Activated CD4-positive, CD25-positive, alpha-beta regulatory T cell treated with anti-CD3 and anti-CD28 coated beads, Interleukin-2, amount 50 U/mL, for 24 hours (primary cell): ENCODE measurements at regions not wholly inside any gene's neighbourhood (a gene's known extent, or its start where the extent isn't known, plus 50 kb on each side); places are given as distances from the start of the nearest gene placed in this dataset.

Experiments
- ATAC-seq, 2 donors: fragments of 150-1000 bp; cut with Tn5 transposase; one replicate each; pipeline ENCODE4 v1.10.0; 2021; ENCODE audit warnings: mild to moderate bottlenecking in 1 of 2, moderate library complexity in 1 of 2

DNA sequence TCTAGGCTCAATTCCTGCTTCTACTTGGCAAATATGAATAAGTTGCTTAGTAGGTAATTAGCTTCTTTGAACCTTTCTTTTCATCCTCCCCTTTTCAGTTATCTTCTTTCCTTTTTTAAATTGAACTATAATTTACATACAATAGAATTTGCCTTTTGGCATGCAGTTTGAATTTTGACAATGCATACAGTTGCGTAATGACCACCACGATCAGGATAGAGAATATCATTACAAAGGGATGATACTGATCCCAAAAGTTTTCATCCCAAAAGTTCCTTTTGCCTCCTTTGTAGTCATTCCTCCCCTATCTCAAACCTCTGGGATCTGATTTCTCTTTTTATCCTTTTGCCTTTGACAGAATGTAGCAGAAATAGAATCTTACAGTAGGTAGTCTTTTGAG is 164.4 kb downstream of the NOC3L start:
- ATAC-seq, result no peak

DNA sequence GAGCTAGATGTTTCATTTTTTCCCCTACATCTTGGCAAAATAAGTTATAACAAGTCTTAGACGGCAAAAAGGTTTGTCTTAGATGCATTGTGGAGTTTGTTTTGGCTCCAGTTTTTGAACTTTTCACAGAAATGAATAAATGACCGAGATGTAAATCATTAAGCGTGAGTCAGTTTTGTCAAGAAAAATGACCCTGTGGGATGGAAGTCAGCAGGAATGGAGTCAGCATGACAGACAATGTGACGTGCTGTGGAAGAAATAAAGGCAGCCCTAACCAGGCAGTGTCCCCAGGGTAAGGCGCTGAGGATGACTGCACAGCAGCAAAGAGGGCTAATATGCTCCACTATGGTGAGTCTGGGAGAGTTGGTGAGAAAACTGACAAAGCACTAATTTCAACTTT is 163.2 kb downstream of the NOC3L start:
- ATAC-seq, result no peak

DNA sequence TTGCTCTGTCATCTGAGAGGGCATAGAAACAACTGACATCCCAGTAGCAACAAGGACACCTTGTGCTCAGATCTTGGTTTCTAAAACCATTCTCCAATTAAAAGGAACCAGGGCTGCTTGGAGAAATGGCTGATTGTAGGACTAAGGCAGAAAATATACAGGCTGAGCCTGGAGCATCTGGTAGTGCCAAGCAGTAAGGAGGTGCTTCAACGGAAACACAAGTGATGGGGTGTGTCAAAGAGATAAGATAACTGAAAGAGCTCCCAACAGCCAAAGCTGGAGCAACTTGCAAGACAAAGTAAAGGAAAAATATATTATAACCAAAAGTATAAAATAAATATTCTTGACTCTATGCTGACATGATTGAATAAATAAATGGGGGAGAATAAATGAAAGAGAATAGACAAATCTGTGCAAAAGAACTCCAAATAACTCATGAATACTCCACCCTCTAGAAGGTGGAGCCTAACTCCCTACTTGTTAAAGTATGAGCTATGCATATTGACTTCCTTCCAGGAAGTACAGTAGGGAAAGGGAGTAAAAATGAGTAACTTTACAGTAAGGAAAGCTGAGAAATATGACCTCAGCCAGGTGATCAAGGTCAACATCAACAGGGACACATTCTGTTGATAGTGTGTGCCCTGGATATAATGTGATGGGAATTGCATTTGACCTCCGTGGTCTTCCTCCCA is 162.4 kb downstream of the NOC3L start:
- no peak for ATAC-seq

DNA sequence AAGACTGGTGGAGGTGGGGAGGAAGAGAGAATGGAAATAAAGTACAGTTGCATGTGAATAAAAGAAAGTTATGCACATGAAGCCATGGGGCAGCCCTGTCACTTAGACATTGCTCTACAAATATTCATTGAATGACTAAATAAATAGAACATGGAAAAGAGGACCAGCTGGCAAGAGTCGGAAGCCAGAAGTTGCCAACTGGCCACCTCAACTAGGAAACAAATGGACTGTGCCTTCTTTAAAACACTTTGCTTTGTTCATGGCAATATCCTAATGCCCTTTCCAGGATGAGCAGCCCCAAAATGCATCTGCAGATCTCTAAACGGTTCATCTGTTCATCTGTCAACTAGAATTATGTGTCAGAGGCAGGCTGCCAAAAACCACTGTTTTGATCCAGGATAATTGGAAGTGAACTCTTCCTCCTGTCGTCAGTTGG is 157.3 kb downstream of the NOC3L start:
- no peak for ATAC-seq

DNA sequence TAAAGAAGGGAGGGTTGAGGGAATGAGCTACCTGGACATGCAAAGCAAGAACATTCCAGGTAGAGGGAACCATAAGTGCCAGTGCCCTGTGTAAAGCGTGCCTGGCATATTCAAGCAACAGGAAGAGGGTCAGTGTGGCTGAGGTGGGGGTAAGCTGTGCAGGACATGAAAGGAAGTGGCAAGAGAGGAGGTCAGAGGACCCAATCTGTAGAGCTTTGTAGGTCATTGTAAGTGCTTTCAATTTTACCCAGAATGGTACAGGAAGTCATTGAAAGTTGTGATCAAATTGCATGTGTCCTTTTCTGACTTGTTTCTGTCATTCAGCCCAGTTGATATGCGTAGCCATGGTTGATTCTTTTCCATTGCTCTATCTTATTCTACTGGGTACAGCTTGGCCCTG is 156.6 kb downstream of the NOC3L start:
- no peak for ATAC-seq

DNA sequence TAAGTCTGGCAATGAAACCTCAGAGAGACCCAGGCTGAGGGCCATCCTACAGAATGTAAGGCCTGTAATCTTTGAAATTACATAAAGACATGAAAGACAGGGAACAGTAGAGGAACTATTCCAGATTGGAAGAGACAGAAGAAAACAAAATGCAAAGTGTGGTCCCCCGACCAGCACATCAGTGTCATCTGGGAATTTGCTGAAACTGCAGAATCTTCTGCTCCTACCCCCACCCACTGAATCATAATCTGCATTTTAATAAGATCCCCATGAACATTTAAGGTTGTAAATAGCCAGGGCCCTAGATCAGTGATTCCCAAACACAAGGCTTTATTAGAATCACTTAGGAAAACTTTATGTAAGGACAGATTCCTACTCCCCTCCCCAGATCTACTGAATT is 154.4 kb downstream of the NOC3L start:
- ATAC-seq, result no peak

DNA sequence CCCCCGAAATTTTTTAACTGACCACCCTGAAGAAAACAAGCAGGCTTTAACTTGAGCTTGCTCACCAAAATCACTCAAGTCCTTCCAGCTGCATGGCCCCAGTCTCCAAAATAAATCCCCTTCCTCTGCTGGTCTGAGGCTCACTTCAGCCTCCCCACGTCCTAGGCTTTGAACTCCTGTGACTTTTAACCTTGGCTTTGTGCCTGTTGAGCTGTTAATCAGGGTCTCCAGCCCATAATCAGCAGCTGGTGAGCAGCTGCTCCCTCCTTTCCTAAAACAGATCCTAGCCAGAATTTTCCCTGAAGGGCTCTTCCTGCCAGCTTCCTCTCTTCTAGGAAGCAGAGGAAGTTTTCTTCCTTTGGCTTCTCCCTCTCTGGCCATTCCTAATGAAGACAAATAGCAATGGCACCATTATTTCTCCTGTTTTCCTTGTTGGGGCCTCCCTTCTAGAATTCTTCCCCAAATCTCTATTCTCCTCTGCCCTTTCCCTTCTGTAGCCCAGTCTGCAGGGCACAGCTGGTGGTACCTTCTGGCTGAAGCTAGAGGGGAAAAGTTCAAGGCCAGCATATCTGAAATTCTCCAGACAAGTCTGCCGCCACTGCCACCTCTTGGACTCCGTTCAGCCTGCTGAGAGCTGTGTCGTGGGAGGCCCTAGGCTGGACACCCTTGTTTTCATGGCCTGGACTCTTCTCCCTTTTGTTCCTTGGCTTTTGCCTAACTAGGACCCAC is 152.1 kb downstream of the NOC3L start:
- ATAC-seq, result no peak

DNA sequence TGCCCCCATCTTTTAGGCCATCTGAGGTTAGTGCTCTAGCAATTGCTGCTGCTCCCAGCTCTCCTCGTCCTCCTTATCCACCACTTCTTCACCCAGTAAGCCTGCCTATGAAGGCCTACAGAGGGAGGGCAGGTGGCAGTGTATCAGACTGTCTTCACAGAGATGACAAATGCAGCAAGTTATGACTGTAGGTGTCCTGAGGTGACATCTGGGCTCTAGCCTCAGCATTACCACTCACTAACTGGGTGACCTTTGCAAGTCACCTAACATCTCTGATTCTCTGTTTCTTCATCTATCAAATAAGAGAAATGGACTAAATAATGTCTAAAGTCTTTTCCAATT is 151.6 kb downstream of the NOC3L start:
- no peak for ATAC-seq

DNA sequence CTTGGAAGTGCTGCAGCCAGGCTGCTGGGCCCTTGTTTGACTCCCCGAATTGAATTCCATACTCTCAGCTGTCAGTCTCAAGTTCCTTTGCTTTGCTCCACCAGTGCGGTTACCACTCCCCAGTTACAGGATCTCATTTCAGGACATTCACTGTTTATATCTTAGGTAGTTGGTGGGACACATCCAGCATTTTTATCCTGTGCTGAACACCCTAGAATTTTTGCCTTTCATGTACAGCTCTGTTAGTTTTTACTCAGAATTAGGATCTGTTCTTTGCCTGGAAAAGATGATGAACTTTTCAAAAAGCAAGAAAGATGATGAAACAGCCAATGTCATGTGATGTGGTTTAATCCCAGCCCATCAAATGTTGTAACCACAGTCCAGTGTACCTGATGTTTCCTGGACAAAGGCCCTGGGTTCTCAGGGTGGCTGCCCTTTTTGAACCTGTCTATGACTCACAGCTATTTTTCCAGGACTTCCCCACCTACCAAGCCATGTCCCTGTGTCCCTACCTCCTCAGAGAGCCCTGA is 149.7 kb downstream of the NOC3L start:
- ATAC-seq, result no peak

DNA sequence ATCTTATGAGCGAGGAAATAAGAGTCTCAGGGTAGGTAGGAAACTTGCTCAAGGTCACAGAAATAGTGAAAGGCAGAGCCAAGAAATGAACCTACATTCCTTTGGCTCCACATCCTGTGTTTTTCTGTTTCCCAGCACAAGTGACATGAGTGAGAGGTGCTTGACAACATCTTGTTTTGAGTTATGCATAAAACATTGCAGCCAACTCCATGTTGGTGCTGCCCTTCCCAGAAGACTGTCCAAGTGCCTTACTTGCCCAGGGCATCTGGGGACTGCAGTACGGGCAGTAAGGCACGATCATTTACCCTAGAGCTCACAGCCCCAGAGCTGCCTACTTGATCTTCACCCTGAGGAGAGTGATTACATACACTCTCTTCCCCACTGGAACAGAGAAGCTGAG is 148.8 kb downstream of the NOC3L start:
- ATAC-seq, result no peak

DNA sequence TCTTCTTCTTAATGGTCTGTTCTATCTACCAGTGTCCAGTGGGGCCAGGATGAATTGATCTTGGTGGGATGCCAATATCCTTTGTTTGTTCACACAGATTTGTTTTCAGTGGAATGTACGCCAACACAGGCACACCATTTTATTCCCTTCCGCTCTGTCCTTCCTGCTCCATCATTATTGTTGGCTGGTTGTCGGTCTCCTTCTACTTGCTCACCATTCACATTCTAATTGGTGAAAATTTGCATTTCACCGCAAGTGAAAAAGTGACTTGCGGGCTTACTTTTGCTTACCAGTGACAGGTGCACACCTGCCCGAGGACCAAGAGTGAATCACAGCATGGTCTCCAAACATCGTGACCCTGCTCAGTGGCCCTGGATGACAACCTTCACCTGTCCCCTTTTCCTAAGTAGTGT is 148.3 kb downstream of the NOC3L start:
- no peak for ATAC-seq

DNA sequence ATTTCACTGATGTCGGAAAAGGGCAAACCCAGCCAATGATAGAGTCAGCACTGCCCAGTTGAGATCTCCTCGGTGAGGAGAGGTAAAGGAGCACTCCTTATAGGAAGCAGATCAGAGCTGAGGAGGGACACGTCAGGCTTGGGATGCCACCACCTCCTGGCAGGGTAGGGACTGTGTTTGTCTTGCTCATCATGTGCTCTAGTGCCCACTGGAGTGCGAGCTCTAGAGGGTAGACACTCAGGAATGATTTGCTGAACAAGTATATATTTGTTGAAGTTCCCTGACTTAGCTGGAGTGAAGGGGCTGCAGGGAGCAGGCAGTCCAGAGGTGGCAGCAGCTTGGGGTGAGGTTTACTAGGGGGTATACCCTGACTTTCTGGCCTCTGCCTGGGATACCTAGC is 146.5 kb downstream of the NOC3L start:
- ATAC-seq, result no peak

DNA sequence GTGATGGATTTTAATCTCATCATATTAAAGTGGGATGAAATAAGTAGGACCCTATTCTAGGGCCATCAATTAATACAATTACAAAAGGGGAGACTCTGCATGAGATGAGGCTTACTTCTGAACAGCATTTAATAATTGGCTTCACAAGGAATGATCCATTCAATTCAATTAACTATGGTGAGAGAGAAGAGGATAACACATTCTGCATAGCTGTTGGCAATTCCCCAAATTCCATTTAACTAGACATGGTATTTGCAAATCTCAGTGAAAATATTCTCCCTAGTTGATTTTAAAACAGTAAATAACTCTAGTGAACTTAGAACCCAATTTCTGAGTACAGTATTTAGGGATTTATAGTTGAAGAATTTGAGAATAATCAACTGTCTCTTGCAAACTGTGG is 145.3 kb downstream of the NOC3L start:
- no peak for ATAC-seq

DNA sequence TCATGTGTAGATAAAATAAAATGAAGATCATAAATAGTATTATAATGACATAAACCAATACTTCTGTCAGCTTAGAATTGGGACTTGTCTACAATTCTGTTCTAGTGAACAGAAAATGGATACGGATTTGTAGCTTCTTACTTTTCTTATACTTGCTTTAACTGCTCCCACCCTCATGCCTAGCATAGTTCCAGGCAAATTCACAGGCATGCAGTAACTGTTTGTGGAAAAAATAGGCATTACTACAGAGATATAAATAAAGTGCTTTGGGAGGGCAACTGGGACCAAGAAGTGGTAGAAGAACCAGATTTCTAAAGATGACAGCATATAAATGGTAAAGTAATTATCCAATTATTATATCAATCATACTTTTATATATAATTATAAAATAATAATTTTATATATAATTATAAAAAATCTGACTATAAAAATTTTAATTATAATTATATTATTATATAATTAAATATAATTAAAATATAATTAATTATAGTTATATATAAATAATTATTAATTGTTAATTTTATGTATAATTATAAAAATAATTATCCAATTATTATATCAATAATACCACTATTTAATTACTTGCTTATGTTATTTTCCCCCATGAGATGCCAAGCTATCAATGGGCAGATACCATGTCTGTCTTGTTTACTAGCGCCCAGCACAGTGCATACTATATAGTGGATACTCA is 144.1 kb downstream of the NOC3L start:
- no peak for ATAC-seq

DNA sequence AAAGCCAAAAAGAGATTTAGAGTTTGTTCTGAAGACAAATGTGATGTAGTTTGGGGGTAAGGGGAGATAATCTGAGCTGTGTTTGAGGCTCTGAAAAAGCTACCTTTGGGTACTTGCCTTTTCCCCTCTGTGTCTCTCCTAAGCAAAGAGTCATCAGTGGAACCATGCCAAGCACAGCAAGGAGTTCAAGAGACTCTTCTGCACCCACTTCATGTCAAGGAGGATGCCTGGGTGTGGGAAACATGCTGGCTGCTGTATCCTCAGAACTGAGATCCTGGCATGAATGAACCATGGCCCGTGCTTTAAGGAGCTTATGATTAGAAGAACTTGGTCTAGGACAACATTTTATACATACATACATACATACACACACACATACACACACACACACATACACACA is 142.9 kb downstream of the NOC3L start:
- ATAC-seq, result no peak

DNA sequence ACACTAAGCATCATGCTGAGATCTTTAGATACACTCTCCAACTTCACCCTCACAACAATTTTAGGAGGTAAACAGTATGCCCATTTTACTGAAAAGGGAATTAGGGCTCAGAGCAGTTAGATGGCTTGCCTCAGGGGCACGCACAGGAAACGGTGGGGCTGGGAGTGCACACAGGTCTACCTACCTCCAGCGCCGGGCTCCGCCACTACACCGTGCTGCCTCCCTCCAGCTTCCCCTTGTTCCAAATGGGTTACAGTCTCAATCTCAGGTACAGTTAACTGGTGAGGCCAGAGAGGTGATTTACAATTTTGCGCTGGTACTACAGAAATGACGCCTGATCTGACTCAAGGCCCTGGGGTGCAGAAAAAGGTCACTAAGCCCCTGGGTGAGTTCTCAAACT is 142.0 kb downstream of the NOC3L start:
- no peak for ATAC-seq

DNA sequence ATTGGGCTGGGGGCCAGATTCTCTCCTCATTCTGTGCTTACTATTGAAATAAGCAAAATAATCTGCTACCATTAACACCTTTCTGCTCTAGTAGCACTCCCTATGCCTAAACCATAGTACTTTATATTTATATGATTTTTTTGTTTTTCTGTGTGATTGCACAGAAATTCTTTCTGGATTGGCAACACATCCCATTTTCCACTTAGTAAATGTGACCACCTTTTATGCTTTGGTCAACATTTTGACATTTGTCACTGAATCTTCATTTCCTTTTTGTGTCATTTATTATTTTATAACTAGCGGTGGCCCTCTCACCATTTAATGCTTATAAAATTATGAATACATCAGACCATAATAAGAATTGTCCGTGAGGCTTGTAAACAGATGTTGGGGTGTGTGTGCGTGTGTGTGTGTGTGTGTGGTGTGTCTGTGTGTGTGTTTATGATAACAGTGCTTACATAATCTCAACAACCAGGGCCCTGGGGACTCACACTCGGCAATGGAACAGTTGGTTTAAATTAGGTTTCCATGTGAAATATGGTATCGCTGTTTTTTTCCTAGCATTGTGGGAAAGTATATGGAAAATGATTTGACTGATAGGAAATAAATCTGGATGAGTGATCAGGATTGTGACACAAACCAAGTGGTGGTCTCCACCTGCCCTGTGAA is 138.9 kb downstream of the NOC3L start:
- no peak for ATAC-seq

DNA sequence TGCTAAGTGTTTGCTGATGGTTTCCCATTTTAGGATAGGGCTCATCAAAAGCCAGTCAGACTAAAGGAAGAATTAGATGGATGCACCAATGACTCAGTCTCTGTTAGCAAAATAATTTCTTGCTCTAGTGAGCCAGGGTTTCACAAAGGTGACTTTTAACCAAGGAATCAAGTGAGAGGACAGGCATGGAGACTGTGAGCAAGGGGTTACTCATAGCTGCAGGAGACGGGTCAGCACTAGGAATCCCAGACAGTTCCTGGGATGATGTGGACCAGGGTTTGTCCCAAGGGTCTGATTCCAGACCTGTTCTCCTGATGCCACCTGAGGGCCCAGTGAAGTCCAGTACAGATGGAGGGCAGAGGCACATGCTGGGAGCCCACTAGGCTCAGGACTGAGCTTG is 138.1 kb downstream of the NOC3L start:
- ATAC-seq, result no peak

DNA sequence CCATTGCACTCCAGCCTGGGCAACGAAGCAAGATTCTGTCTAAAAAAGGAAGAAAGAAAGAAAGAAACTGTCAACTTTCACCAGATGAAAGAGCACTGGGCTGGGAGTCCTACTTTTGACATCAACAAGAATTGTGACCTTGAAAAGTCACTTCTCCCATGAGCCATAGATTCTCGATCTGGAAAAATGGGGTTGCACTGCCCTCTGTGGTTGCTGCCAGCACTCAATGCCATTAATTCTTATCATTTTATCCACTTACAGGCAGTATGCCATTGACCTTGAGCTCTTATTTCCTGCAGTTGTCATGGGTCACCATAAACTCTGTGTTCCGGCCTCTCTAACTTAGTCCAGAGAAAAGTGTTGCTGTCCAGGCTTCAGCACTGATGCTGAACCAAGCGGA is 137.2 kb downstream of the NOC3L start:
- no peak for ATAC-seq

DNA sequence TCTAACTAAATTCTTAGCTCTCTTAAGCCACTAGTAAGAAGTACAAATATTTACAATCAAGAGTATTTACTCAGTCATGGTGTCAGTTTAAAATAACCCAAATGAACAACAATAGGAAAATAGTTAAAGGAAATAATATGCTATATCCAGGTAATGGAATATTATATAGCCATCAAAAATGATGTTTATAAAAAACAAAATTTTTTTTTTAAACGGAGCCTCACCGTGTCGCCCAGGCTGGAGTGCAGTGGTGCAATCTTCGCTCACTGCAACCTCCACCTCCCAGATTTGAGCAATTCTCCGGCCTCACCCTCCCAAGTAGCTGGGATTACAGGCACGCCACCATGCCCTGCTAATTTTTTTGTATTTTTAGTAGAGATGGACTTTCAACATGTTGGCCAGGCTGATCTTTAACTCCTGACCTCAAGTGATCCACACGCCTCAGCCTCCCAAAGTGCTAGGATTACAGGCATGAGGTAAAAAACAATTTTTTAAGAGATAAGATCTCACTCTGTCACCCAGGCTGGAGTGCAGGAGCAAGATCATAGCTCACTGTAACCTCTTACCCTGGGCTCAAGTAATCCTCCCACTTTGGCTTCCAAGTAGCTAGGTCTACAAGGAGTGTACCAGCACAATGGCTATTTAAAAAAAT is 132.5 kb downstream of the NOC3L start:
- ATAC-seq, result no peak

DNA sequence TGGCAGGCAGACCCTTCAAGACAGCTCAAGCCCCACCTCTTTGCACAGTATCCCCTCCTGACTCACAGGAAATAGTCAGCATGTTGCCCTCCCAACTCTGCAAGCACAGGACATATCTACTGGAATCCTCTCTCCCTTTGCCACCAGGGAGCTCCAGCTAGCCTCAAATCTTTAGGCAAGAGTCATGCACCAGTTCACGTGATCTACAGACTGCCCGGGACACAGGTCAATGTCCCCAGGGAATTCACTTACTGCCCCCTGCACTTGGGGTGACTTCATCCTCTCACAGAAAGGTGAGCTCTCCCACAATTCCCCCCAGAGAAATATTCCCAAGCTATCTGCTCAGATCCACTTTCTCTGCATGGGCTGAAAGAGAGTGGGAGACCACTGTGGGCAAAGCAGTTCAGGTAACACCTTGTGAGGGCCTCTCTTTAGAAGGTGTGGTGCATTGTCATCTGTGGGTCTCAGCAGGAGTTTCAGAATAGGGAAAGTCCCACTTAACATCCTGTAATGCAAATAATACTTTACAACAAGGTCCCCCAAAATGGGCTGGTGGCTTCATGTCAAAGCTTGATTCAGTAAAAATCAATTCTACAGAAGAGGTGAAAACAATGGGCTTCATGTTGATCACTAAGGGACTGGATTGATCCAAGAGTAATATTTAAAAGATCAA is 129.9 kb downstream of the NOC3L start:
- no peak for ATAC-seq

DNA sequence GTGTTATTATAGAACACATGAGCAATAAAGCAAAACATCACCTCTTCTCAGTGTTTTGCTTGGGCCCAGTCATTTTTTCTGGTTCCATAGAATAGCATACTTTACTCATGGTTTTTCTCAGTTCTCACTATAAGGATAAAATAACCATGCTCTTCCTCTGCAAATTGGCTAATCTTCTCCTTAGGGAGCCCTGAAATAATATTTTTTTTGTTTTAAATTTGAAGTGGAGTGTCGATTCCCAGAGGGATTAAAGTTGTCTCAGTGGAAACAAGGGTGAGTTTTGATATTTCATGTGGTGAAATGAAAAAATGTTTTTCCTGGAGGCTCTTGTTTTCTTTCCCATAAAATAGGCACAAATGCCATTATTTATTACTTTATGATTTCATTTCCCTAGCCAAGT is 127.3 kb downstream of the NOC3L start:
- ATAC-seq, result no peak
